ENCODE measurements at regions not wholly inside any gene's neighbourhood (a gene's known extent, or its start where the extent isn't known, plus 50 kb on each side); places are given as distances from the start of the nearest gene placed in this dataset.

- DNase-seq (ENCODE audit: low spot score): no peak
Observed at GRCh38 chr3:148082506-148083280, 615.0 kb upstream of the AGTR1 start.

DNA sequence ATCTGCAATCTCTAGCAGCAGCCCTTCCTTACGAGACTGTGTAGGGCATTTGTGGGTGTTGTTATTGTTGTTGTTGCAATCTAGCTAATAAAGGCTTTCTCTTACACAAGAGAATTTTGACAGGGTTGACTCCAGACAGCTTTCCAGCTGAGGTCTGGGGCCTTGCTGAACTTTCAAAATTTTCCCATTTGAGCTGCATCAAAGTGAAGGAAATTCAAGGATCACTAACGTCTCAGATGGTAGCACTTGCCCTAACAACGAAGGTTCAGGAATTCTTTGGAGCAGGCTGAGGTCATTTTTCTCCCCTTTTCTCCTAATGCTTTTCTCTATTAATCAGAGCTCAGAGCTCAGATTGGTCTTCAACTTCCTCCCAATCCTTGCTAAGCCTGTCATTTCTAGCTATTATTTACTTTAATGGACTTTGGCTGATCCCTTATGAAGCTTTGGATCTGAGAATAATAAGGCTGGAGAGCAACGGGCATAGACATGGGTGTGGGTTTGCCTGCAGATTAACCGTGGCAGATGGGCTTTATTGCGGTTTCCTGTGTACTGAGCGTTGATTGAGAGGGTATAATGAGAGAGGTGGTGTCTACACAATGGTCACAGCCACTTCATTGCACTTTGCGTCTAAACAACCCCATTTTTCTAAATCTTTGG is 614.0 kb upstream of the AGTR1 start:
- no peak for DNase-seq (ENCODE audit: low spot score)

DNA sequence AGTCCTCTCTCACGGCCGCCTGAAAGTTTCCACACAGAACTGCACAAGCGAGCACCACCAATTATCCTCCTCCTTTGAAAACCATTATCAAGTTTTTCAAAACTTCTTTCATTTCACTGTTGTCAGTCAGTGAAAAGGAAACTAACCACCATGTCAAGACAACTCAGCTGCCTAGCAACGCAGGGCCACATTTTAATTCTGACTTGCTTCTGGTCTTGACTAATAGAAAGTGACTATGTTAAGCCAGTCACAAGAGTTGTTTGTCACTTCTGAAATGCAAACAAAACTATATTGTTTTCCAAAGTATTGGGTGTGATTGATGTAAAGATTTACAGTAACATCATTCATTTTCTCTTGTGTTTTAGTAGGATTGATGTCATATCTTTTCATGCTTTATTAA is 612.8 kb upstream of the AGTR1 start:
- DNase-seq (ENCODE audit: low spot score): no peak

GRCh38 chr3:148087601-148088371 is 609.9 kb upstream of the AGTR1 start:
- no peak for DNase-seq (ENCODE audit: low spot score)

- no peak for DNase-seq (ENCODE audit: low spot score)
Observed at GRCh38 chr3:148089171-148089570, 608.5 kb upstream of the AGTR1 start.

GRCh38 chr3:148090156-148090555 is 607.5 kb upstream of the AGTR1 start:
- DNase-seq (ENCODE audit: low spot score): no peak

GRCh38 chr3:148092624-148093347 is 604.9 kb upstream of the AGTR1 start:
- DNase-seq (ENCODE audit: low spot score): no peak

GRCh38 chr3:148093753-148094152 is 604.0 kb upstream of the AGTR1 start:
- DNase-seq (ENCODE audit: low spot score): no peak

DNA sequence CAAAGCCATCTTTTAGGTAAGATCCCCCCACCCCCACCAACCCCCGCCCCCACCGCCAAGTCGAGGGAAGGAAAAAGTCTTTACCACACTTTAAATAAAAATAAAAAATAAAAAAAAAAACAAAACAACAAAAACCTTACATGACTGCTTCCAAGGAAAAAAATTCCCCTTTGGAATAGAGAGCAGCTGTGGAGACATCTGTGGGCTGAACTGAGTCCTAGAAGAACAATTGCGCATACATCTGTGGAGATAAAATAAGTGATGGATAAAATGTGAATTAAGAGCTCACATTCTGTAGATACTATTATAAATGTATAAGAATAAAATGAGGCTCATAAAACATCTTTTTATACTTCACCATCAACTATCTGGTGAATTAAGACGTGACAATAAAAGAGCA is 601.7 kb upstream of the AGTR1 start:
- DNase-seq (ENCODE audit: low spot score): no peak

GRCh38 chr3:148100476-148100875 is 597.2 kb upstream of the AGTR1 start:
- DNase-seq (ENCODE audit: low spot score): no peak

- no peak for DNase-seq (ENCODE audit: low spot score)
Observed at GRCh38 chr3:148101061-148101460, 596.6 kb upstream of the AGTR1 start.

- no peak for DNase-seq (ENCODE audit: low spot score)
Observed at GRCh38 chr3:148102156-148102555, 595.5 kb upstream of the AGTR1 start.

DNA sequence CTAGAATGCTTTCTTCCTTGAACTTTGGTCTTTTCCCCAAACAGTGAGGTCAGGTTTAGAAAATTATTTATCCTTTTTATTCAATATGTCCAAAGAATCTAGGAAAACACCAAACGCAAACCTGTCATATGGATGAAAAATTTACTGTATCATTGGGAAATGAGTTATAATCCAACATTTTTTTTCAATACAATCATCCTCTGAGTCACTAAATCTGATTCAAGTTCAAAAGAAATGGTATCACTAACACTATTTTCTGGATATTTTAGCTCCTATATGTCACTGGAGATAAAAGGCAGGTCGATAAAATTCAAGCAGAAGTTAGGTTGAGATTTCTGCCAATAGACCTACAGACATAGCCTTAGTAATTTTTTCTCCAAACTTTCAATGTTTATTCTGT is 591.6 kb upstream of the AGTR1 start:
- DNase-seq (ENCODE audit: low spot score): no peak

- no peak for DNase-seq (ENCODE audit: low spot score)
Observed at GRCh38 chr3:148126956-148127355, 570.7 kb upstream of the AGTR1 start.

GRCh38 chr3:148128136-148128535 is 569.6 kb upstream of the AGTR1 start:
- no peak for DNase-seq (ENCODE audit: low spot score)

DNA sequence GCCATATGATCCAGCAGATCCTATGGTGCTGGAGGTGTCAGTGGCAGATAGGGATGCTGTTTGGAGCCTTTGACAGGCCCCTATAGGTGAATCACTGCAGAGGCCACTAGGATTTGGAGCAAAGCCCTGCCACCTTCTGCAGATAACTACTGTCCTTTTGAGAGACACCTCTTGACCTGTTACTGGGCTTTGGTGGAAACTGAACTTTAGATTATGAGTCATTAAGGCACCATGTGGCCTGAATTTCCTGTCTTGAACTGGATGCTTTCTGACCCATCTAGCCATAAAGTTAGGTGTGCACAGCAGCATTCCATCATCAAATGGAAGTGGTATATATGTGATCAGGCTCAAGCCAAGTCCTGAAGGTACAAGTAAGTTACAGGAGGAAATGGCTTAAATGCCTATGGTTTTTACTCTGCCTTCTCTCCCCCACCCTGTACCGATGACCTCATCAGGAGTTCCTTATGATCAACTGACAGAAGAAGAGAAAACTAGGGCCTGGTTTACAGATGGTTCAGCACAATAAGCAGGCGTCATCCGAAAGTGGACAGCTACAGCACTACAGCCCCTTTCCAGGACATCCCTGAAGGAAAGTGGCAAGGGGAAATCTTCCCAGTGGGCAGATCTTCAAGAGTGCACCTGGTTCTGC is 565.6 kb upstream of the AGTR1 start:
- no peak for DNase-seq (ENCODE audit: low spot score)

DNA sequence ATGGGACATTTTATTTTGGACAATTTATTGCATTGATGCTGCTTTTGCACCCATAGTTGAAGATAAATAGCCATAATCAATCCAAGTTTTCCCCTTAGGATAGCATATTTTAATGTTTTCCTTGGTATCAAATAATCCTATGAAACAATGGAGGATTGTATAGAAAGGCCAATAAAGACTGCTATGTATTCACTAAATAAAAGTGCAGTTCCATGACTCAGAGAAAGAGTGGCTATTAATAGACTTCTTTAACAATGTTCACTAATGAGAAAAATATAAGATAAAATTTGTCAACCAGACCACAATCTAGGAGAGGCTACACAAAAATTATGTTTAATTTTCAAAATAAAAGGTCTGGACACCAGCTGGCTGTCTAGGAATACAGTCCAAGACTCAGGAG is 560.9 kb upstream of the AGTR1 start:
- no peak for DNase-seq (ENCODE audit: low spot score)

DNA sequence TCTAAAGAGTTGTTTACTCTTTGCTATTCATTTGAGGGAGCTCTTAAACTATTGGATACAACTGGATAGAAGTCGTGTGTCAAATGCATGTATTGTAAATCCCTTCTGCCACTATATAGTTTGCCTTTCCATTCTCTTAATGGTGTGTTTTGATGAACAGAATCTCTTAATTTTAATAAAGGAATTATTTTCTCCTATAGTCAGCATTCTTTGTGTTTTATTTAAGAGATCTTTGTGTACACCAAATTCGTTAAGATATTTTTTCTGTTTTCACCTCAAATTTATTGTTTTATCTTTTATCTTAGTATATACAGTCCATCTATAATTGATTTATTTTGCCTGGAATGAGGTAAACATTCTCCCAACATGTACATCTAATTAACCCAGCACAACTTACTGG is 551.5 kb upstream of the AGTR1 start:
- DNase-seq (ENCODE audit: low spot score): no peak

GRCh38 chr3:148146947-148147826 is 550.5 kb upstream of the AGTR1 start:
- no peak for DNase-seq (ENCODE audit: low spot score)

- no peak for DNase-seq (ENCODE audit: low spot score)
Observed at GRCh38 chr3:148147903-148148302, 549.8 kb upstream of the AGTR1 start.

DNA sequence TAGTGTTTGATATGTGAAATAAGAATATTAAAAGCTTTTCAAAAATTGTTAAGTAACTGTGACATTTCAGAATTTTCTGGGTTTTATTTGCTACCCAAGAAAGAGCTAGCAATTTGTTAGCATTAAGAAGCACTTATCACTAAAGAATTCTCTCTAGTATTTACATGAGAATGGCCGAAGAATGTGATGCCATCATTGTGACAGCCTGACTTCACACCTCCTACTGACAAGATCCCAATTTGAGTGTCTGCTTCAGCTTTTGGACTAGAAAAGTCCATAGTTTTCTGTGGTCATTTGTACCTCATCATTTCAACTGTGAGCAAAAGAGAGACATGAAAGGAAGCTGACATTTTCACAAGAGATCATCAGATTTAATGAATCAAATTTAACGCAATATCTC is 548.1 kb upstream of the AGTR1 start:
- DNase-seq (ENCODE audit: low spot score): no peak
